Right lung (tissue), 2 donors: ENCODE measurements at regions not wholly inside any gene's neighbourhood (a gene's known extent, or its start where the extent isn't known, plus 50 kb on each side); places are given as distances from the start of the nearest gene placed in this dataset.
"Not testable (repeated sequence)": the region's sequence is repeated elsewhere in the genome, so short reads cannot be mapped to it uniquely, and the experiment has no call there.

Experiments
- DNase-seq, 2 donors: peaks; one replicate each; pipeline ENCODE4 v3.0.0-alpha.2; 2013

DNA sequence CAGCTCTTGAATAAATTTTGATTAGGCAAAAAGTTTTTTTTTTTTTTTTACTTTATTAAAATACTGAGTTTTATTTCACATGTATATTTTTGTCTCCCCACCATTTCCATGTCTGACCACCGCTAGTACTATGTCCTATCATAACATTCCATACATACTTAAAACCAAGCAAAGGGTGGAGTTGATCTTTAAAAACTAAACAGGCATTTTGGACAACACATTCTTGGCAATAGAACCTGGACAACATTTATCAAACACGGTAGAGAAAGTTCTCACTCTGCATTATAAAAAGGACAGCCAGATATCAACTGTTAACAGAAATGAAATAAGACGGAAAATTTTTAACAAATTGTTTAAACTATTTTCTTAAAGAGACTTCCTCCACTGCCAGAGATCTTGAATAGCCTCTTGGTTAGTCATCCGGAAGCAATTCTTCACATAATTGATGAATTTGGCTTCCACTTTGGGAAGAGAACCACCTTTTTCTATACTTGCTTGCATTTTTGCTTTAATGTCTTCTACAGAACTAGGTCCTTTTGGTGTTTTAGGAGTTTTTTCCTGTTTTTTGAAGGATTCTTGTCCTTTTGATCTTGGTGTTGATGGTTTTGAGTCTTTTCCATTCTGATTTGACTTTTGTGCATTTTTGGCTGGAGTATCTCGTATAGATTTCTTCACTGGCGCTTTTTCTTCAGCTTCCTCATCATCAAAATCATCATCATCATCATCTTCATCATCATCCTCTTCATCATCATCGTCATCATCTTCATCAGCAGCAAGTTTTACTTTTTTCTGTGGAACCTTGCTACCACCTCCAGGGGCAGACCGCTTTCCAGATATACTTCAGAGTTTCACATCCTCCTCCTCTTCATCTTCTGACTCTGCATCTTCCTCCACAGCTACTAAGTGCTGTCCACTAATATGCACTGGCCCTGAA is 58.7 kb downstream of the POU5F2 start:
- not testable (repeated sequence) for DNase-seq

DNA sequence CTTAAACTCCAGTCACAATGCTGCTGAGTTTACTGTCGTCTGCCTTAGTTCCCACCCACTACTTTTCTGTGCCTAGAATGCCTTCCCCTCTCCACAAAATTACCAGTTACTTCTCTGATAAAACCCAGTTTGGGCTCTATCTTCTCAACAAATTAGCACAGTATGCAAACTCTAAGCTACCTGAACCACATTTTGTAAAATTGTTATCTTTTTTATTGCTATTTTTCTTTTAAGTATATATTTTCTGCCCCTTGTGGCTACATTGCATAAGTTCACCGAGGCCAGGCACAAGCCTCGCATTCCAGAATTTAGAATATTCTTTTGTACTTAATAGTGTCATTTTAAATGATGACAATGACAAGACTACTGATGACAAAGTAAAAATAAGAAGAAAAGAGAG is 60.0 kb downstream of the POU5F2 start:
- no peak for DNase-seq

DNA sequence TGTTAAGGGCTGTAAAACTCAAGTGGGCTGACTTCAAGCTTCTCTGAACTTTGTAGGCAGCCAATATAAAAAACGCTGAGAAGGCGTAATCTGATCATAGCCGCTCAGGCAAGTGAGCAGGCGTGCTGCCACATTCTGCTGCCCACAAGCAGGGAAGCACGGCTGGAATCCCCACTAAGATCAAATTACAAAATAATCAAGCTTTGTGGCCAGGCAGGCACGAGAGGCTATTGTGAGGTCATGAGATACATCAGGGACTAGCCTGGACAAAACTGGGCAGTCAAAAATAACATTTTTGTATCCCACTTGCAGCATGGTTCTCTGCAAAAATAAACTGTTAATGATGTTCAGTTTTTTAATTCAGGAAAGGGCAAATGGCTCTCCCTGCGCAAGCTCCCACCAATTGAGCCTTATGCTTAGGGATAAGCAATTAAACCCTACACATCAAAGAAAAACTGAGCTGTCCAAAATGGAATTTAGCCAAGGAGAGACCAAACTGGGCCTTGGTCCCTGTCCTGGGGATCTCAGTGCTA is 64.0 kb downstream of the POU5F2 start:
- peak; percentile 55 to 74 for DNase-seq

DNA sequence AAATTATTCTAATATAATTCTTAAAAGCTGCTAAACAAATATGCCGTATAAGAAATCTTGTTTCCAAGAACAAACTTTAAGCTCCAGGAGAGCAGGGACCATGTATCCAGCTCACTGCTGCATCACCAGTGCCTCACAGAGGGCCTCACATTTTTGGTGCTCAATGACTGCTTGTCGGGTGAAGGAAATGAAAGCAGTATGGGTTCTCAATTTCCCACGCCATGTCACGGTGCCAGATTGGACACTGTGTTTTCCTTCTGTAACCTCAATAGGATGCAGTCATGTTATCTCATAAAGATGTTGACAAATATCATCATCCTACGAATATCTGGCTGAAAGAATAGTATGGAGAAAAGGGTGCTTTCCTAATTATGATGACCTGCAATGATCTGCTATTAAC is 64.7 kb downstream of the POU5F2 start:
- DNase-seq, result peak in 1 of 2 donors; percentile 2

DNA sequence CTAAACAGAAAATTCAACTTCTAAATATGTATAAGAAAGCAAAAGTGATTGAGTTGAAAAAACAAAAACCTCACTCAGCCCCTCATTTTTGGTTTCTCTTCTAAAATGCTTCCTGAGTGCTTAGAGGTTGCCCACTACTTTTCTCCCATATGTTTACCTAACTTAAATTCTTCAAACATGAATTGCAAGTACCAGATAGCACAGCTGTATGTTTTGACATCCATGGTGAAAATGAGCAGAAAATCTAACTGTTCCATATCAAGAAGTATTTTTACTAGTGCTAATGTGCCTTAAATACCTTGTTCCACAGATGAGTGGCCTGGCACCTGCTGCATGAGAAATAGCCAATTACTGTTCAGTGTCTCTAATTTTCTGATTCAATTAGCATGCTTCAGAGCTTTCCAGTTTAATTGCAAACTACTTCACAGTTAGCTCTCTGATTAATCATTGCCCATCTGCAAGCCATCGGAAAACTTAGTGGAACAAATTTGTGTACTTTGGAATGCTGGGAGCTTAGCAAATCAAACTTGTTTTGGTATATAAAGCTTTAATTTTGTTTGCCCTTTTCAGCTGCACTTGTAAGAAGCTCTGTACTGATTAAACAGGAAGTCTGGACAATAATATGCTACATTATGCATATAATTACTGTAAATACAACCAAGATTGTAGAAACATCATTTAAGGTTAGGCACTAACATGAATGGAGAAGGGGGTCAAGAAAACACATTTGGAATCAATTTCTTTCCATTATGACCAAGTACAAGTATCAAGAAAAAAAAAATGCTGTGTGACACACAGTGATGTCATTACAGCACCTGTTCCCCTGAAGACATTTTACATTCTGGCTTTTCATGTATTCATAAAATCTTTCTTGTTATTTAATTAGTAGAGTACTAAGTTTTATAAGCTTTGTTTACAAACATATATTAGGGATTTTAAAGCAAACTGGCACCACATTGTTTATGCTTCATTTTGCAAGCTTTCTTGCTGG is 65.6 kb downstream of the POU5F2 start:
- no peak for DNase-seq

DNA sequence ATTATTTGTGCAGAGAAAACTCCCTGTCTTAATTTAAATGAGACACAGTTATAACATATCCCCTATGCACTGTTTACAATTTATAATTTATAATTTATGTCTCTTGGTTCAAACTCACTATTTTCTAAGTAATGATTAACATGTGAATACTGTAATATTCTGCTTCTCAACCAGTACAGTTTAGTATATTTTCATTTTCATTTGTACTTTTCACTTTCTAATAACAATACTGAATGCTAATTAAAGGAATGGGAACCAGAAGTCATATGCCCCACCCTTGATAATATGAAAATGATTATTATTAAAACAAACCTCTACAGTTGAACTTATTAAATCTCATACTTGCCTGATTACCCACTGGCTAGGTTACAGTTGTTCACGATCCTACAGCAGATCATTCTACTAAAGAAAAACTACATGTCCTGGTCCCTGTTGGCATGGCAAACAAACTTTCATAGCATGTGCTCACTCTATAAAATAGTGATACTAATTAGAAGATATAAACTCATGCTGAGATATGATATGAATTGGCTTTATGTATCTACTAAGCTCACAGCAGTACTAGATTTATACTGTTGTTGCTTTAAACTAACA is 66.4 kb downstream of the POU5F2 start:
- no peak for DNase-seq

DNA sequence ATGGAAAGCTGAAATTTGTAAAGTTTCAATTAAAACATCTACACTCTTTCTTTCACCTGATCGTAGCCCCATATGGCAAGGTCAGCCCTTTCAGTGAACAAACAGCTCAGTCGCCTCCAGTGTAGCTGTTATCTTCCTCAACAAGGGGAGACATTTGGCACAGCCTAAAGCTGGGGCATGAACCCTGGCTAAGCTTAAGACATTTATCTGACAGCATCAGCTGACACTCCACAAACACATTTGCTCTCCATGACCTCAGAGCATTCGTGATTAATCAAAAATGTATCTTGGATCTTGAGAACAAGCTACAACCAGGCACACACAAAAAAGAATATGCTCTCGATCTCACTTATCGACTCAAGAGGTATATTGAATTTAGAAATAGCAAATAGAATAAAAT is 67.3 kb downstream of the POU5F2 start:
- peak in 1 of 2 donors; percentile 23 for DNase-seq

DNA sequence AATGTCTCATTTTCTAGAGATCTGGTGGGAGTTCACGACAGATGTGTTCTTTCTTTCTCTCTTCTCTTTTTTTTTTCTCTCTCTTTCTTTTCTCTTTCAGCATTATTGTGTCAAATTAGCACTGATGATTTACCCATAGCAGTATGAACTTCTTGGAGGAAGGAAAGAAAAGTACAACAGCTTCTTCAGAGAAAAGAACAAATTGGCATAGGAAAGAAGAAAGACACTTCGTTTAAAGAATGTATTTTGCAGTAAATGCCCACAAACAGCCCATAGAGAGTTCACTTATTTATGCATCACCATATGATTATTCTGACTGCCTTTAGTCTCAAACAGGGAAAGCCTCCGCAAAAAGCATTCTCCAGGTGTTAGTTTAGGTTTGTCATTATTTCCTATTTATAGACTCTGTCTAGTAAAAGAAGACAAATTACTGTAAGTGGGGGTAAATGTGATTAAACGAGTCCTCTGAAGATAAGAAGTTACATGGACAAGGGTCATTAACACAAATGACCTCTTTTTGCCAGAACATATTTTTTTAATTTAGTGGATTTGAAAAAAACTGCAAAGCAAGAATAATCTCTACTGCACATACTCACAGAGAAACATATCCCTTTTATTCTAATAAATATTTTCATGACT is 68.0 kb downstream of the POU5F2 start:
- peak in 1 of 2 donors; percentile 25 for DNase-seq

DNA sequence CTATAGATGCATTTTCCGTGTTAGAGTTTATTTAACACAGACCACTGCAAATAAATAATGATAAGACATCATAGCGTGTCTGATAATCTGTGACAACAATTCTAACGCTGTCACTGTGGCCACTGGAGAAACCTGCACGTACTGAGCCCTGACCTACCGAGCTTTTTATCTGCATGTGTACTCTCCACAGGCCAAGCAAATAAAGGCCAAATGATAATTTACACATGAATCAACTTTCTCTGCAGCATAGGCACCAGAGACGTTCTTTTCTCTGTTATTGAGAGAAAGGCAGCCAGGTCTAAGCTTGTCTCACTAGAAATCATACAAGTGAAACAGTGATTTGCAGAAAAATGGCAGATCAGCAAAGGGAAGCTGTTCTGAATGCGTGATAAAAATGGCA is 75.8 kb downstream of the POU5F2 start:
- no peak for DNase-seq

DNA sequence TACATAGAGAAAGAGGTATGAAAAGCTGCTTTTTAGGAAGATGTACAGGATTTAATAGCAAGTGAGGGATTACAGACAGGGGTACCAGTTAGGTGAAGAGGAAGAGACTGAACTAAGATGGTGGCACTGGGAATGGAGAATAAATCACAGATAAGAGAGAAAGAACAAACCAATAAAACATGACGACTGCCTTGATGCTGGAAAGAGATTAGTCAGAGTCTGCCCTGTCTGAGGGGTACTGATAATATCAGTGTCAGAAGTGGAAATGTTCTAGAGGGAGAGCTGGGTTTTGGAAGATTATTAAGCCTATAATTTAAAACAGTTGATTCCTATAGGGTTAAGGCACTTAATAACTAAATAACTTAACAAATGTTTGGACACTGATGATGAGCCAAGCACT is 77.7 kb downstream of the NR2F1 start:
- no peak for DNase-seq

DNA sequence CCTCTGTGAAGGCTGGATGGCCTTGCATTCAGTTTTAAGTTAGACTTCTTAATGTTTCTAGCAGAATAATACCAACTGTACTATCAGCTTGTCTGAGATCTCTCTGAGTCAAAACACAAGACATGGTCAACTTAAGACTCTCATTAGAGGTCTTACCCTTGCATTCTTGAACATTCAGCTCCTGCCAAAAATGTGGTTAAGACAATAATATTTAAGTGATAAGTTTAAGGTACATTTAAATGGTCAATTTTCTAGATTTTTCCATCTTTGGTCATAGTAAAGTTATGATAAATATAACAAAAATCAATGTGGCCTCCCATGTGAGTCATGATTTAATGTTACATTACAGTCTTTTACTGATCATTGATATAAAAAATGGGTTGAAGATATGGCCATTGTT is 75.0 kb downstream of the NR2F1 start:
- DNase-seq, result no peak

DNA sequence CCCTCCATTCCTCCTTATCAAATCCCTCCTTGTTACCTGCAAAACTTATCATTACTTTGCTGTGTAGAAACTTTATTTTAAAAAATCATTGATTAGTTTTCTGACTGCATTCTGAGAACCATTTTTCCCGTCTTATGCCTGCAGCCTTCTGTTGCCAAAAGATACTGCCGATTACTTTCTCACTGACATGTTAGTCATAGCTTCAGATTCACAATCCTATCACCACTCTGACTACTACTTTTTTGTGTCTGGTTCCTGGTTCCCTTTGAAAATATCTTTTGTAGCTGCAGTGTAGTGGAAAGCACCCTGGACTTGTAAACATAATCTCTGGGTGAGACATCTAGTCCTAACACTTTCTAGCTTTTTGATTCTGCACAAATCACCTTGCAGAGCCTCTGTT is 71.7 kb downstream of the NR2F1 start:
- no peak for DNase-seq

DNA sequence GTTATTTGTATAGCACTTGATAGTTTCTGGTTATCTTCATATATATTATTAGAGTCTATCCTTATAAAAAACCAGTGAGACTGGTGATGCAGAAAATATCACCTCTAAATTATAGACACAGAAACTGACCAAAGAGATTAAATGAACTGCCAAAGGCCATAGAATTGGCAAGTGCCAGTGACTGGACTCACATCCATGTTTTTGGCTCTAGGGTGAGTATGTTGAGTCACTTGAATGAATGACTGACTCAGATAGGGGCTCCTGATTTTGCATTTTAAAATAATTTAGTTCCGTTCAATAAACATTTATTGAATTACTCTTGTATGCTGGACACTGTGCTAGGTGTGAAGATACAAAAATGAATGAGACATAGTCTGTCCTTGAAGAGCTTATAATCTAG is 70.7 kb downstream of the NR2F1 start:
- no peak for DNase-seq

DNA sequence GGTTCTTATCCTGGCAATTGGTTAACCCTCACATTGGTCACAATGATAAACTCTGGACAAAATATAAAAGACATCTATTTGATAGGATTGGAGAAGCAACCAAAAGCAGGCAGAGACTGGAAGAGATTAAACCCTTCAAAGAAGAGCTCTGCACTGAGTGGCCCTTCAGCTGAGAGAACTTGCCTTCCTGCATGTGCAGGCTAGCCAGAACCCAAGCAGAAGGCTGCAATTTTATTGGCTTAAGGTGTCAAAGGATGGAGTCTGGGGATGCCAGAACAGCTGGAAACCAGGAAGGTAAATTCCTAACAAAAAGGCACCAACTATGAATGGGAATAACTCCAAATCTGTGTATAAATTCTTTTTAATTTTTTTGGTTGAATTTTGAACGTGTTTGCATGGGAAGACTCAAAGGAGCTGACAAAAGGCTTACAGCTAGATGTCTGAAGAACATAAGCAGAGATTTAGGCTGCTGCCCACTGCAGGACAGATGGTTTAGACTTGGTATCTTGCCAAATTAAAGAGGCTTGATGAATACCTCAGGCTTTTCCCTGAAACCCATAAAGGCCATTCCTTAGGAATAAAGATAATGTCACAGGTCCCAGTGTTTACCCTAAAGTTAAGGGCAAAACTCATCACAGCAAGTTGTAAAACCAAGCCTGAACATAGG is 66.3 kb downstream of the NR2F1 start:
- no peak for DNase-seq

DNA sequence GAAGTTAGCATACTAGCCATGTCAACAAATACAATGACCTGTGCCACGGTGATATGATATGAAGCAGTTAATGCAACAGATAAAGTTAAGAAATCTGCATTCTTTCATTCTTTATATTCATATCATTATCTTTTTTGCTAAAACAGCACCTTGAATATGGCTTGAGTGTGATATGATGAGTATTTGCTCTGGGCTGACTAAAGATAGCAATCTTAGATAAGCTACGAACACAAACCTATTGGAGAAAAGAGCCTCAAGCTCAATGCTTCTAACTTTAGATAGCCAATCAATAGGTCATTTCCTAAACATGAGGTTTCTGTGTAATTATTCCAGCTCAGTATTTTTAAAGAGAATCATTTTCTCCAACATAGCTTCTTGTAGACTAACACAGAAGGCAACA is 61.7 kb downstream of the NR2F1 start:
- DNase-seq, result no peak
